ENCODE measurements at regions not wholly inside any gene's neighbourhood (a gene's known extent, or its start where the extent isn't known, plus 50 kb on each side); places are given as distances from the start of the nearest gene placed in this dataset.

GRCh38 chr9:2406252-2406651 is 215.3 kb upstream of the VLDLR start:
- TF ChIP-seq CTCF (conservative IDR thresholded peaks at IDR 0.05; ENCODE audit: low read length) = no peak
- no peak for TF ChIP-seq EZH2phosphoT487 (IDR thresholded peaks at IDR 0.05; ENCODE audit: borderline replicate concordance)

Measured in Loucy (cell line).